Muscle of leg (tissue), 3 donors: ENCODE measurements at regions not wholly inside any gene's neighbourhood (a gene's known extent, or its start where the extent isn't known, plus 50 kb on each side); places are given as distances from the start of the nearest gene placed in this dataset.
A peak's percentile ranks its signal among the peaks of the same experiment; 100 is the strongest.

Experiments used
- DNase-seq: peaks from one replicate; pipeline ENCODE4 v3.0.0; 2013
- H3K27ac ChIP-seq: one replicate; pipeline ENCODE4 v1.5.1; 2013; ENCODE audit warnings: mild to moderate bottlenecking, low read length, control low read depth
- H3K27me3 ChIP-seq: one replicate; pipeline ENCODE4 v1.6.1; 2013; ENCODE audit warnings: low read length; ENCODE audit not compliant: control insufficient read depth, insufficient read depth
- H3K36me3 ChIP-seq: one replicate; pipeline ENCODE4 v1.6.1; 2013; ENCODE audit warnings: low read length; ENCODE audit not compliant: control insufficient read depth, insufficient read depth
- H3K4me1 ChIP-seq: one replicate; pipeline ENCODE4 v1.6.1; 2013; ENCODE audit warnings: low read length; ENCODE audit not compliant: control insufficient read depth, insufficient read depth
- H3K4me3 ChIP-seq: one replicate; pipeline ENCODE4 v1.5.1; 2013; ENCODE audit warnings: low read length, control low read depth
- H3K9me3 ChIP-seq: replicated peaks from 2 replicates; pipeline ENCODE4 v1.6.1; 2013; ENCODE audit warnings: low read depth, low read length; ENCODE audit not compliant: control insufficient read depth
- WGBS: methylation state at CpG from one replicate; pipeline ENCODE4 v1.1.5; 2013; ENCODE audit warnings: missing lambda C conversion rate; ENCODE audit not compliant: insufficient coverage; 5-methylcytosine and 5-hydroxymethylcytosine counted together

DNA sequence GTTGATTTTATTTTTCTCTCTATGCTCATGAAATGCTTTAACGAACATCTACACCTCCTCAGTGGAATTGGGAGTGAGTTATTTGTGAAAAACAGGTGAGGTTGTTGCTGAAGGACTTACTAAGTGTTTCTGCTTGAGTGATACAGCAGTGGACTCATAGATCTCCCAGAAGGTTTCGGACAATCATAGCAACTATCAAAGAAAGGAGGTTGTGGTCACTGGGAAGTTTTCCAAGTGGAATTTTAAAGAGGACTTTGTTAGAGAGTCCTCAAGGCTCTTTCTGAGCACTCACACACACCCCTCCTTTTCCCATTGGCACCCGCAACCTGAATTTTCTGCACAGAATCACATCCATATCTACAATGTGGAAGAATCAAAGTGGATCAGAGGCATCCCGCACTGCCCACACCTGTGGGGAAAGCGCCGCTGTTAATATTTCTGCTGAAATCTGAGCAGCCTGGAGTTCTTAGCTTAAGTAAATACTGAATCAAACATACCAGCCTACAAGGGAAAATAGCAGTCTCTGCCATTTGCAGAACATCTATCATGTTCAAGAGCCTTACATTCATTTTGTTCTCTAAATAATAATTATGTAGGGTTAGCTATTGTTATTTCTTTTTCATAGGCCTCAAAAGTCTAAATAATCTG, 719.4 kb downstream of the DIAPH3 start:
- H3K9me3 ChIP-seq, result no peaks in the 10 kb centered on the region
- WGBS, result no CpG with 5 or more reads among the region's 6 CpGs
- H3K36me3 ChIP-seq, result no peaks in the 10 kb centered on the region
- peaks cover 3% of the 10 kb centered on the region for H3K4me1 ChIP-seq
- no peak overlapping the region for H3K27ac ChIP-seq
- no peak for DNase-seq
- H3K27me3 ChIP-seq, result no peaks in the 10 kb centered on the region
- no peak overlapping the region for H3K4me3 ChIP-seq

DNA sequence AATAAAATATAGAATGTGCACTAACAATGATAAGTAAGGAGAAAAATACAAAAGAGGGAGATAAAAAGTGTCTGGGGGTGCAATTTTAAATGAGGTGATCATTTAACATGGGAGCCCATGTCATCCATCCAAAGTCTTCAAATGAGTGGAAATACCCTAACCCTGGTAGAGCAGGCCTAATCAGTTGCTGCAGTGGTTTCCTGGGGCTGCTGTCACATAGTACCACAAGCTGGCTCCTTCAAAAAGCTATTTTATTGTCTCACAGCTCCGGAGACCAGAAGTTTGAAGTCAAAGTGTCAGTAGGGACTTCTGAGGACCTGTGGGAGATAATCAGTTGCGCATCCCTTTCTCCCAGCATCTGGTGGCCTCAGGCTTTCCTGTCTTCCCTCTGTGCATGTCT, 717.9 kb downstream of the DIAPH3 start:
- WGBS, result no CpG with 5 or more reads among the region's 2 CpGs
- no peak for DNase-seq

DNA sequence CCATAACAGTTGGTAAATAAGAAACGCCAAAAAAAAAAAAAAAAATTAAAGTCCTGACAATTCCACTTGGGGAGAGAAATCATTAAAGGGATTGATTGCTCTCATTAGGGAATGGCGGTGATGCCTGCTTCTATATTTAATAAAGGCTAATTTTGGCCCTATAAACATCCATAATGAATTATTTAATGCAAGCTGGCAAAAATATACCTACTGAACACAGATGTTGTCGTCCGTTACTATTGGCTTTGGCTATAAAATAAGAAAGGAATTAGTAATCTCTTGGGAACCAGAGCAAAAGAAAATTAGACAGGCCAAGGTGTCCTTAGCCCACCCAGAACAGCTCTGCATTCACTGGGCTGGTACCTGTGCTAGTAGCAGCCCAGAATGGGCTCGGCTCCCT, 717.3 kb downstream of the DIAPH3 start:
- Histone ChIP-seq H3K4me1 (peaks cover 3% of the 10 kb centered on the region), H3K9me3 (no peaks in the 10 kb centered on the region), H3K27me3 (no peaks in the 10 kb centered on the region), H3K4me3 (no peak overlapping the region), H3K27ac (no peak overlapping the region), H3K36me3 (no peaks in the 10 kb centered on the region)
- no CpG with 5 or more reads among the region's 5 CpGs for WGBS
- DNase-seq, result no peak

More for the DNA sequence above, 717.9 kb downstream of the DIAPH3 start:
- no peak overlapping the region for H3K27ac ChIP-seq
- no peaks in the 10 kb centered on the region for H3K36me3 ChIP-seq
- no peaks in the 10 kb centered on the region for H3K27me3 ChIP-seq
- H3K4me3 ChIP-seq, result no peak overlapping the region
- H3K4me1 ChIP-seq, result peaks cover 3% of the 10 kb centered on the region
- H3K9me3 ChIP-seq, result no peaks in the 10 kb centered on the region

DNA sequence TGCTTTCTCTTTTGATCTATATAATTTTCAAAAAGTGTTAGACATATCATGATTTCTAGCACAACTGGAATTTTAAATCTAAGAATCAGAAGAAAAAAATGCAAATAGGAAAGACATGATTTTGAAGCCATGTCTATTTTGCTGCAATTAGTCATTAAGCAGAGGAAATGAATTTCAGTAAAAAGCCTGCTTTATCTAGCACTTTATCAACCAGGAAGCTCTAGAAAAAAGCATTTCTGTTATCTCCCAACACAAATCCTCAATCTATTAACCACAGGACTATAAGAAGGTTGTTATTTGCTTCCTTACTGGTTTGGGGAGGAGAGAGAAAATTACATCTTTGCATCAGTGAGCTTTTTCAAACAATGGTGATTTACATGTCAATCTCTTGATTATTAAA, 716.7 kb downstream of the DIAPH3 start:
- DNase-seq, result no peak
- Histone ChIP-seq H3K27me3 (no peaks in the 10 kb centered on the region), H3K27ac (no peak overlapping the region), H3K9me3 (no peaks in the 10 kb centered on the region), H3K36me3 (no peaks in the 10 kb centered on the region), H3K4me1 (peaks cover 3% of the 10 kb centered on the region), H3K4me3 (no peak overlapping the region)

DNA sequence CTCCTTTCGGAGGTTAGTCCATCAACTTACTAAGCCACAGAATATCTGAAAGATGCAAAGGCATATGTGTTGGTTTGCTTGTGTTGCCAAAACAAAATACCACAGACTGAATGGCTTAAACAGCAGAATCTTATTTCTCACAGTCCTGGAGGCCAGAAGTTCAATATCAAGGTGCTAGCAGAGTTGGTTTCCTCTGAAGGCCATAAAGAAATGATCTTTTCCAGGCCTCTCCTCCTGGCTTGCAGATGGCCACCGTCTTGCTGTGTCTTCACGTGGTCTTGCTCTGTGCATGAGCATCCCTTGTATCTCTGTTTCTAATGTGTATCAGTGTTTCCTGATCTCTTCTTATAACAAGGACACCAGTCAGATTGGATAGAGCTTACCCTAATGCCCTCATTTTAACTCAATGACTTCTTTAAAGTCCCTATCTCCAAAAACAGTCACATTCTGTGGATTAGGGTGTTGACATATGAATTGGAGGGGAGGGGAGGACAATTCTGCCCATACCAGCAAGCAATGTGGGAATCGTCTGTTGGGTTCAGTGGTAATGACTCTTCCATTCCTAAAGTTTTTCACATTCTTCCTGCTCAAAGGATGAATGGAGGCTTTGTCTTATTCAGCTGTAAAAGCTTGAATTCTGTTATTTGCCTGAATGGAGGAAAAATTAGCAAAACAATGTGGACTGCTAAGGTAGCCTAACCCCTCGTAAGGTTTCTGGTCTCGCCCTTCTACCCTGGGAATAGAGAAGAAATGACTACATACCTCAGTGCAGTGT, 715.7 kb downstream of the DIAPH3 start:
- H3K9me3 ChIP-seq, result no peaks in the 10 kb centered on the region
- H3K36me3 ChIP-seq, result no peaks in the 10 kb centered on the region
- no peaks in the 10 kb centered on the region for H3K27me3 ChIP-seq
- WGBS, result 80% methylated on average over 1 of the region's 6 CpGs
- H3K27ac ChIP-seq, result no peak overlapping the region
- DNase-seq, result no peak
- H3K4me1 ChIP-seq, result peaks cover 9% of the 10 kb centered on the region
- H3K4me3 ChIP-seq, result no peak overlapping the region

DNA sequence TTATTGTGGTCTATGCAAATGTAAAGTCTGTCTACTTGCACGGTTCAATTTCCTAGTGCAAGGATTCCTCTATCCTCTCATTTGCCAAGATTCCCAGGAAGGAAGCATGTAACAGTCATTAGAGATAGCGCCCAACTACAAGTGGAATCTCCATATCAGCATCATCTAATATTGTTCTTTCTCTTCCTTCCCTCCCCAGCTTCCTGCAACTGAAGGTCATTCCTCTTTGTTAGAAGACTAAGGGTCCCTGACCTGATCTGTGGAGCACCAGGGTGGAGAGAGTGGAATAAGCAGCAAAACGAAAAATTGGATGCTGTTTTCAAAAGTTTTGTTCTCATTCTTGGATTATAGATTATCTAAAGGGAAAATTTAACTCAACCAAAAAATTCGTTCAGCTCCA, 714.0 kb downstream of the DIAPH3 start:
- Histone ChIP-seq H3K27ac (no peak overlapping the region), H3K4me1 (peaks cover 8% of the 10 kb centered on the region), H3K4me3 (no peak overlapping the region), H3K36me3 (no peaks in the 10 kb centered on the region), H3K9me3 (no peaks in the 10 kb centered on the region), H3K27me3 (no peaks in the 10 kb centered on the region)
- 80% methylated on average over 1 of the region's 4 CpGs for WGBS
- DNase-seq, result no peak

DNA sequence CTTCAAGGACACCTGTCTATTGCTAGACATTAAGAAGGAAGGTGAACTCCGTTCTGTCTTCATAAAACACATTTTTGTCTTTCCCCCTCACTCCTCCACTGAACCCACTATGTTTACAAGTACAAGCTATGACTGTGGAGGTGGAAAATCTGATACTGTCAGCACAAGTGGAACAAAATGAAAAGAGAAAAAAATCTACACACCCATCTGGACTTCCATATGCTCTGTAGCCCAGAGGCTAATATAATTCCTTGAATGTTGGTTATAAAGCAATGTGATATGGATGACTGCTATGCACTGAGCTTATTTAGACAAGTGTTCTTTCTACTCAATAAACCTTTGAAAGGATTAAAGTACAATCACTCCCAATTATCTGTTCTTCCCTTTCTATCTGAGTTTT, 713.5 kb downstream of the DIAPH3 start:
- Histone ChIP-seq H3K27me3 (no peaks in the 10 kb centered on the region), H3K9me3 (no peaks in the 10 kb centered on the region), H3K4me1 (peaks cover 8% of the 10 kb centered on the region), H3K27ac (no peak overlapping the region), H3K4me3 (no peak overlapping the region), H3K36me3 (no peaks in the 10 kb centered on the region)
- WGBS, result no CpG with 5 or more reads among the region's 1 CpG
- DNase-seq, result no peak

DNA sequence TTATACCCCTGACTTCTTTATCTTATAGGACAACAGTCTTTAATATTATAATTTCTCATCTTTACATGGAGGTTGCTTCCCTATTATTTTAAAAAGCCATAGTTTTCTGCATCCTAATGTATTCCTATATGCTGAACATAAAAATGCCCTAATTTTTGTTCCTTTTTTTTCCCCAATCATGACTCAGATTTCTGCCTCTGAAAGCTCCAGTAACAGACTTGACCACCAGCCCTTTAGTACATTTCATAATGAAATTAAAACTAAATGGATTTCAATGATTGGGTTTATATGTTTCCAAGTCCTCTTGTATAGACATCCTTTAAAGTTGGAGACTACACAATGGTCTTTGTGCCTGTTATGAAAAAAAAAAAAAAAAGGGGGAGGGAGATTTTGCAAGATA, 712.5 kb downstream of the DIAPH3 start:
- H3K4me1 ChIP-seq, result peaks cover 8% of the 10 kb centered on the region

DNA sequence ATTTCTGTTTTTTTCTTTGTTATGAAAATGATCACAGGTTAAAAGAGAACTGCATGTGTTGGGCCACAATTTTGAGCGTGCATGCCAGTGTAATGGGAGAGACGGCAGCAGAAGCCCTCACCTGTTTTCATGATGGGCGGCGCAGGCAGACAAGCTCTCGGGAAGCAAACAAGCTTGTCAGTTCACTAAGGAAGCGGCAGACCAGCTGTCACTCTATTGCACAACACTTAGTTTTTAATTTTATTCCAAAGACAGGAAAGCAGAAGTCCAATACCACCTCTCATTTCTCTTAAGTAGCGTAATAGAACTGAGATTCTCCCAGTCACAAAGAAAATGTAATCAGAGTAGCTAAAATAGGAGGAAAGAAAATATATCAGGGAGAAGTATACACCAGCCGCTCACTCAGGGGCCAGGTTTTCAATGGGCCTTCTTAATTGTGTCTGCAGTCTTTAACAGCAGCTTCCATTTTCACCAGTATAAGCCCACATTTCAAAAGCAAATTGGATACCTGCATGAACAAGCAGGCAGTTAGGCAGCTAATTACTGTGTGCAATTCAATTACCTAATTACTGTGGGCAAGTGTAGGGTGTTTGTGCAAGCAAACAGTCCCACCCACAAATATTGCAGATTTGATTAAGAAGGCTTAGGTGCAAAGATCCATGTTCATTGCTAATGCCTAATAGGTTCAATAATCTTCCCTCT, 711.4 kb downstream of the DIAPH3 start:
- Histone ChIP-seq H3K9me3 (no peaks in the 10 kb centered on the region), H3K27ac (peak overlapping the region; percentile 35), H3K27me3 (no peaks in the 10 kb centered on the region), H3K4me3 (no peak overlapping the region), H3K36me3 (no peaks in the 10 kb centered on the region), H3K4me1 (peaks cover 8% of the 10 kb centered on the region)
- 58% methylated on average over 6 of the region's 8 CpGs for WGBS
- peak; percentile 64 for DNase-seq

More for the DNA sequence above, 712.5 kb downstream of the DIAPH3 start:
- Histone ChIP-seq H3K4me3 (no peak overlapping the region), H3K9me3 (no peaks in the 10 kb centered on the region), H3K27me3 (no peaks in the 10 kb centered on the region), H3K27ac (no peak overlapping the region), H3K36me3 (no peaks in the 10 kb centered on the region)
- no peak for DNase-seq

DNA sequence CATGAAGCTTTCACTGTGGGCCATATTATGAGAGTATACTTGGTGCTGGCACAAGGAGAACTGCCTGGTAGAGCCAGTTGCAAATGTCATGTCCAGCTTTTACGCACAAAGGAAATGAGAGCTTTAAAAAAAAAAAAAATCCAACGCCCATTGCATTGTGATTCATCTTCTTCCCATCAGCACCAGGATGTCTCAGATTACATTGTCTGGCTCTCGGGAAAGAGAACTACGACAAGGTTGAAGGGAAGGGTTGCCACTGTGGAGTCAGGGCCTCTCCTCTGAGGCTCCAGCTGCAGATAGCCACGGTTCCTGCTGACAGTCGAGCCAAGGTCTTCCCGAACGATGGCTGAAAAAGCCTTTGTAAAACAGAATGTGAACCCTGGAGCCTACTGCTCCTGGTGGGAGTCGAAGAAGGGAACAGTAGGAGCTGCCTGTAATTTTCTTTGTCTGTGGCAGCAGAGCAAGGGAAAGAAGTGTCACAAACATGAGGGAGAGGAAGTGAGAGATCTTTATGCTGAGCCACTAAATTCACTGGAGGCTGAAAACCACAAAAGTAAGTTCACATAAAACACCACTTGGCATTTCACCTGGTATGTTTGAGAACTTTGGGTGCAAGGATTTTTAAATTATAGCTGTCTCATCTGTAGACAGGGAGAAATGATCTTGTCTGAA, 704.7 kb downstream of the DIAPH3 start:
- no peaks in the 10 kb centered on the region for H3K27me3 ChIP-seq
- peak; percentile 43 for DNase-seq
- WGBS, result 22% methylated on average over 6 of the region's 9 CpGs
- no peaks in the 10 kb centered on the region for H3K36me3 ChIP-seq
- H3K9me3 ChIP-seq, result no peaks in the 10 kb centered on the region
- peak overlapping the region; percentile 43 for H3K27ac ChIP-seq
- H3K4me1 ChIP-seq, result peaks cover 6% of the 10 kb centered on the region
- no peak overlapping the region for H3K4me3 ChIP-seq
